ENCODE measurements at regions not wholly inside any gene's neighbourhood (a gene's known extent, or its start where the extent isn't known, plus 50 kb on each side); places are given as distances from the start of the nearest gene placed in this dataset.

GRCh38 chr17:13743906-13744305 is 142.2 kb upstream of the HS3ST3A1 start:
- TF ChIP-seq EZH2 (IDR thresholded peaks at IDR 0.05; ENCODE audit: borderline replicate concordance, low read depth, low read length, severe bottlenecking): no peak
- no peak for TF ChIP-seq CTCF (IDR thresholded peaks at IDR 0.05; ENCODE audit: extremely low read depth in 1 of 2, insufficient read depth in 1 of 2, low read depth in 1 of 2, low read length in 2 of 2)
- no peak for TF ChIP-seq POLR2A (IDR thresholded peaks at IDR 0.05; ENCODE audit: low read depth, low read length)
- TF ChIP-seq POLR2AphosphoS5 (IDR thresholded peaks at IDR 0.05; ENCODE audit: insufficient read depth, low read depth, low read length): no peak
- no peak for TF ChIP-seq MYC (IDR thresholded peaks at IDR 0.05; ENCODE audit: low read depth, low read length)
- no peak for TF ChIP-seq MAX (IDR thresholded peaks at IDR 0.05; ENCODE audit: insufficient read depth, insufficient read length)
- no peak for TF ChIP-seq GATA2 (IDR thresholded peaks at IDR 0.05; ENCODE audit: insufficient read depth, insufficient read length, low read depth, low read length)
- TF ChIP-seq FOS (IDR thresholded peaks at IDR 0.05; ENCODE audit: borderline replicate concordance, insufficient read depth, low read length): no peak

Data from endothelial cell of umbilical vein (primary cell).